ENCODE measurements at regions not wholly inside any gene's neighbourhood (a gene's known extent, or its start where the extent isn't known, plus 50 kb on each side); places are given as distances from the start of the nearest gene placed in this dataset.

DNA sequence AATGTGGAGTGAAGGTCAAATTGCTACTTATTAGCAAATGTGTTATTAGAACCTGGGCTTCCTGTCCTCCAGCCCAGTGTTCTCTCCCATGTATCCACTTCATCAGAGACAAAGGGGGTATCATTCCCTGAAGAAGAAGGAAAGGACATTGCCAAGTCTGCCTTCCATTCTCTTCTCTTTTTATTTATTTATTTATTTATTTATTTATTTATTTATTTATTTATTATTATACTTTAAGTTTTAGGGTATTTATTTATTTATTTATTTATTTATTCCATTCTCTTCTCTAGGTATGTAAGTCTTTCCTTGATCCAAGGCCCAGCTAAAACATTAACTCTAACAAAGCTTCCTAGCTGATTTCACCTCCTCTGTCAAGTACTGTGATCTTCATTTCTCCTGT is 277.8 kb upstream of the DNAJC19 start (continued):
- TF ChIP-seq ZNF121 (tag by site-specific recombination; IDR thresholded peaks at IDR 0.05): no peak
- no peak for TF ChIP-seq SP2 (tag by site-specific recombination; IDR thresholded peaks at IDR 0.05)
- TF ChIP-seq ZNF157 (tag by site-specific recombination; IDR thresholded peaks at IDR 0.05): no peak
- TF ChIP-seq ZNF23 (tag by site-specific recombination; IDR thresholded peaks at IDR 0.05; ENCODE audit: borderline replicate concordance): no peak
- TF ChIP-seq ZNF654 (tag by site-specific recombination; IDR thresholded peaks at IDR 0.05; ENCODE audit: low read depth): peak; percentile 35
- TF ChIP-seq, protein P1, sequence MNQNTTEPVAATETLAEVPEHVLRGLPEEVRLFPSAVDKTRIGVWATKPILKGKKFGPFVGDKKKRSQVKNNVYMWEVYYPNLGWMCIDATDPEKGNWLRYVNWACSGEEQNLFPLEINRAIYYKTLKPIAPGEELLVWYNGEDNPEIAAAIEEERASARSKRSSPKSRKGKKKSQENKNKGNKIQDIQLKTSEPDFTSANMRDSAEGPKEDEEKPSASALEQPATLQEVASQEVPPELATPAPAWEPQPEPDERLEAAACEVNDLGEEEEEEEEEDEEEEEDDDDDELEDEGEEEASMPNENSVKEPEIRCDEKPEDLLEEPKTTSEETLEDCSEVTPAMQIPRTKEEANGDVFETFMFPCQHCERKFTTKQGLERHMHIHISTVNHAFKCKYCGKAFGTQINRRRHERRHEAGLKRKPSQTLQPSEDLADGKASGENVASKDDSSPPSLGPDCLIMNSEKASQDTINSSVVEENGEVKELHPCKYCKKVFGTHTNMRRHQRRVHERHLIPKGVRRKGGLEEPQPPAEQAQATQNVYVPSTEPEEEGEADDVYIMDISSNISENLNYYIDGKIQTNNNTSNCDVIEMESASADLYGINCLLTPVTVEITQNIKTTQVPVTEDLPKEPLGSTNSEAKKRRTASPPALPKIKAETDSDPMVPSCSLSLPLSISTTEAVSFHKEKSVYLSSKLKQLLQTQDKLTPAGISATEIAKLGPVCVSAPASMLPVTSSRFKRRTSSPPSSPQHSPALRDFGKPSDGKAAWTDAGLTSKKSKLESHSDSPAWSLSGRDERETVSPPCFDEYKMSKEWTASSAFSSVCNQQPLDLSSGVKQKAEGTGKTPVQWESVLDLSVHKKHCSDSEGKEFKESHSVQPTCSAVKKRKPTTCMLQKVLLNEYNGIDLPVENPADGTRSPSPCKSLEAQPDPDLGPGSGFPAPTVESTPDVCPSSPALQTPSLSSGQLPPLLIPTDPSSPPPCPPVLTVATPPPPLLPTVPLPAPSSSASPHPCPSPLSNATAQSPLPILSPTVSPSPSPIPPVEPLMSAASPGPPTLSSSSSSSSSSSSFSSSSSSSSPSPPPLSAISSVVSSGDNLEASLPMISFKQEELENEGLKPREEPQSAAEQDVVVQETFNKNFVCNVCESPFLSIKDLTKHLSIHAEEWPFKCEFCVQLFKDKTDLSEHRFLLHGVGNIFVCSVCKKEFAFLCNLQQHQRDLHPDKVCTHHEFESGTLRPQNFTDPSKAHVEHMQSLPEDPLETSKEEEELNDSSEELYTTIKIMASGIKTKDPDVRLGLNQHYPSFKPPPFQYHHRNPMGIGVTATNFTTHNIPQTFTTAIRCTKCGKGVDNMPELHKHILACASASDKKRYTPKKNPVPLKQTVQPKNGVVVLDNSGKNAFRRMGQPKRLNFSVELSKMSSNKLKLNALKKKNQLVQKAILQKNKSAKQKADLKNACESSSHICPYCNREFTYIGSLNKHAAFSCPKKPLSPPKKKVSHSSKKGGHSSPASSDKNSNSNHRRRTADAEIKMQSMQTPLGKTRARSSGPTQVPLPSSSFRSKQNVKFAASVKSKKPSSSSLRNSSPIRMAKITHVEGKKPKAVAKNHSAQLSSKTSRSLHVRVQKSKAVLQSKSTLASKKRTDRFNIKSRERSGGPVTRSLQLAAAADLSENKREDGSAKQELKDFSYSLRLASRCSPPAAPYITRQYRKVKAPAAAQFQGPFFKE (tag by site-specific recombination; IDR thresholded peaks at IDR 0.05; ENCODE audit: borderline replicate concordance): no peak
- TF ChIP-seq ZBTB20 (tag by site-specific recombination; IDR thresholded peaks at IDR 0.05): no peak
- TF ChIP-seq ZNF19 (tag by site-specific recombination; IDR thresholded peaks at IDR 0.05; ENCODE audit: low read depth): no peak
- TF ChIP-seq ZNF169 (tag by site-specific recombination; IDR thresholded peaks at IDR 0.05): no peak
- TF ChIP-seq ZNF138 (tag by site-specific recombination; IDR thresholded peaks at IDR 0.05; ENCODE audit: borderline replicate concordance): 0 out of 2 replicates have a peak, but pooled peaks have one; percentile 36
- TF ChIP-seq ZNF658 (tag by site-specific recombination; IDR thresholded peaks at IDR 0.05): no peak
- TF ChIP-seq PRDM10 (tag by site-specific recombination; IDR thresholded peaks at IDR 0.05): no peak
- TF ChIP-seq ZNF660 (tag by site-specific recombination; IDR thresholded peaks at IDR 0.05): no peak
- TF ChIP-seq ZNF394 (tag by site-specific recombination; IDR thresholded peaks at IDR 0.05; ENCODE audit: borderline replicate concordance): peak; percentile 96
- no peak for TF ChIP-seq ZFP69B (tag by site-specific recombination; IDR thresholded peaks at IDR 0.05)
- TF ChIP-seq ZNF174 (tag by site-specific recombination; IDR thresholded peaks at IDR 0.05): no peak
- no peak for TF ChIP-seq GLIS1 (tag by site-specific recombination; IDR thresholded peaks at IDR 0.05)
- TF ChIP-seq ZNF549 (tag by site-specific recombination; IDR thresholded peaks at IDR 0.05): no peak
- no peak for TF ChIP-seq ZNF362 (tag by site-specific recombination; IDR thresholded peaks at IDR 0.05)
- TF ChIP-seq CTCF (tag by site-specific recombination; IDR thresholded peaks at IDR 0.05): no peak
- no peak for TF ChIP-seq KLF1 (tag by site-specific recombination; IDR thresholded peaks at IDR 0.05)
- TF ChIP-seq ZNF830 (tag by site-specific recombination; IDR thresholded peaks at IDR 0.05; ENCODE audit: low read depth): no peak
- no peak for TF ChIP-seq ZNF514 (tag by site-specific recombination; IDR thresholded peaks at IDR 0.05)
- TF ChIP-seq, protein P2, sequence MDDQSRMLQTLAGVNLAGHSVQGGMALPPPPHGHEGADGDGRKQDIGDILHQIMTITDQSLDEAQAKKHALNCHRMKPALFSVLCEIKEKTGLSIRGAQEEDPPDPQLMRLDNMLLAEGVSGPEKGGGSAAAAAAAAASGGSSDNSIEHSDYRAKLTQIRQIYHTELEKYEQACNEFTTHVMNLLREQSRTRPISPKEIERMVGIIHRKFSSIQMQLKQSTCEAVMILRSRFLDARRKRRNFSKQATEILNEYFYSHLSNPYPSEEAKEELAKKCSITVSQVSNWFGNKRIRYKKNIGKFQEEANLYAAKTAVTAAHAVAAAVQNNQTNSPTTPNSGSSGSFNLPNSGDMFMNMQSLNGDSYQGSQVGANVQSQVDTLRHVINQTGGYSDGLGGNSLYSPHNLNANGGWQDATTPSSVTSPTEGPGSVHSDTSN (CRISPR knock-in tag; IDR thresholded peaks at IDR 0.05): no peak
- no peak for TF ChIP-seq ZNF548 (tag by site-specific recombination; IDR thresholded peaks at IDR 0.05)
- no peak for TF ChIP-seq GLIS2 (tag by site-specific recombination; IDR thresholded peaks at IDR 0.05)
- no peak for TF ChIP-seq ZNF214 (tag by site-specific recombination; IDR thresholded peaks at IDR 0.05; ENCODE audit: borderline replicate concordance)
- no peak for TF ChIP-seq SCRT2 (tag by site-specific recombination; IDR thresholded peaks at IDR 0.05)
- TF ChIP-seq ZNF404 (tag by site-specific recombination; IDR thresholded peaks at IDR 0.05): peak; percentile 61; the same call in 1 of the 2 replicates

Data from HEK293 (cell line).